ENCODE measurements at regions not wholly inside any gene's neighbourhood (a gene's known extent, or its start where the extent isn't known, plus 50 kb on each side); places are given as distances from the start of the nearest gene placed in this dataset.
A peak's percentile ranks its signal among the peaks of the same experiment; 100 is the strongest.
"Not testable (repeated sequence)": the region's sequence is repeated elsewhere in the genome, so short reads cannot be mapped to it uniquely, and the experiment has no call there.

- no peak for DNase-seq (ENCODE audit: low read depth)
- no peak overlapping the region for H3K4me3 ChIP-seq (ENCODE audit: low read length)
- TF ChIP-seq CTCF (conservative IDR thresholded peaks at IDR 0.05; ENCODE audit: low read depth, low read length): no peak
Measured at GRCh38 chr20:52010541-52010940, 181.0 kb downstream of the ZFP64 start.

- no peak overlapping the region for H3K4me3 ChIP-seq (ENCODE audit: low read length)
- no peak for DNase-seq (ENCODE audit: low read depth)
- TF ChIP-seq CTCF (conservative IDR thresholded peaks at IDR 0.05; ENCODE audit: low read depth, low read length): no peak
Measured at GRCh38 chr20:52008874-52009273, 182.7 kb downstream of the ZFP64 start.

GRCh38 chr20:52004715-52005114, 186.9 kb downstream of the ZFP64 start:
- no peak for DNase-seq (ENCODE audit: low read depth)
- no peak overlapping the region for H3K4me3 ChIP-seq (ENCODE audit: low read length)
- no peak for TF ChIP-seq CTCF (conservative IDR thresholded peaks at IDR 0.05; ENCODE audit: low read depth, low read length)

GRCh38 chr20:52004018-52004417, 187.6 kb downstream of the ZFP64 start:
- DNase-seq (ENCODE audit: low read depth): no peak
- no peak for TF ChIP-seq CTCF (conservative IDR thresholded peaks at IDR 0.05; ENCODE audit: low read depth, low read length)
- no peak overlapping the region for H3K4me3 ChIP-seq (ENCODE audit: low read length)

GRCh38 chr20:52003415-52003814, 188.2 kb downstream of the ZFP64 start:
- DNase-seq (ENCODE audit: low read depth): no peak
- no peak overlapping the region for H3K4me3 ChIP-seq (ENCODE audit: low read length)
- TF ChIP-seq CTCF (conservative IDR thresholded peaks at IDR 0.05; ENCODE audit: low read depth, low read length): no peak

- DNase-seq (ENCODE audit: low read depth): no peak
- no peak overlapping the region for H3K4me3 ChIP-seq (ENCODE audit: low read length)
- peak; percentile 17 for TF ChIP-seq CTCF (conservative IDR thresholded peaks at IDR 0.05; ENCODE audit: low read depth, low read length)
Measured at GRCh38 chr20:52001999-52002666, 189.4 kb downstream of the ZFP64 start.

- not testable (repeated sequence) for DNase-seq (ENCODE audit: low read depth); H3K4me3 ChIP-seq (ENCODE audit: low read length)
Measured at GRCh38 chr20:51997281-51997936, 194.2 kb downstream of the ZFP64 start.

All from retinal pigment epithelial cell (primary cell).